ENCODE measurements at regions not wholly inside any gene's neighbourhood (a gene's known extent, or its start where the extent isn't known, plus 50 kb on each side); places are given as distances from the start of the nearest gene placed in this dataset.

DNA sequence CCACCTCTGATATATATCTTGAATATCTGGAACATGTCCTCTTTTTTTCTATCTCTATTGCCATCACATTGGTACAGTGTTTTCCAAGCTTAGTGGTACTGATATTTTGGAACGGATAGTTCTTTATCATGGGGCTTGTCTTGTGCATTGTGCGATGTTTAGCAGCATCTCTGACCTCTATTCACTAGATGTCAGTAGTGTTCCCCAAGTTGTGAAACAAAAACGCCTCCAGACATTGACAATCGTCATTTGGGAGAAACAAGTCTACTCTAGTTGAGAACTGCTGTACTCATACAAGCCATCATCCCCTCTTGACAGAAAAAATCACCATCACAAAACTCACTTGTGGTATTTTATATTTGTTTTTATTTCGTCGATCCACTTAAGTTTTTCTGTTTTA, 79.7 kb upstream of the CHODL start:
- Histone ChIP-seq H4K20me1 (replicated peaks in 1 of 2; ENCODE audit: control insufficient read depth in 1 of 2, insufficient read depth in 2 of 2, low read length in 2 of 2) (no peaks in the 10 kb centered on the region), H3K9ac (replicated peaks in 1 of 4; ENCODE audit: extremely low read depth in 1 of 4, low read depth in 3 of 4, low read length in 3 of 4) (no peak overlapping the region), H3K4me2 (ENCODE audit: insufficient read depth in 1 of 2, low read depth in 2 of 2, low read length in 2 of 2) (no peak overlapping the region), H3K36me3 (ENCODE audit: control insufficient read depth in 2 of 4, insufficient read depth in 4 of 4, low read length in 3 of 4) (no peaks in the 10 kb centered on the region), H3K56ac (replicated peaks; ENCODE audit: insufficient read length, low read depth, low read length) (no peak overlapping the region), H3K4me3 (ENCODE audit: extremely low read depth in 1 of 4, insufficient read depth in 2 of 4, low read depth in 3 of 4, low read length in 4 of 4) (no peak overlapping the region), H2BK20ac (ENCODE audit: low read length) (no peak overlapping the region), H2AK5ac (ENCODE audit: low read depth, low read length) (no peak overlapping the region), H2BK5ac (ENCODE audit: low read depth, low read length) (no peak overlapping the region), H3K27me3 (replicated peaks in 1 of 4; ENCODE audit: control insufficient read depth in 3 of 4, extremely low read depth in 1 of 4, insufficient read depth in 3 of 4, low read length in 3 of 4) (no peaks in the 10 kb centered on the region), H4K8ac (ENCODE audit: extremely low read depth, insufficient read depth, low read length) (no peak overlapping the region), H3K23ac (ENCODE audit: insufficient read length) (no peak overlapping the region), H4K91ac (replicated peaks; ENCODE audit: insufficient read length, low read length) (no peak overlapping the region), H2AFZ (ENCODE audit: low read length) (no peak overlapping the region), H3K27ac (ENCODE audit: low read depth, low read length) (no peak overlapping the region), H3K14ac (ENCODE audit: insufficient read length) (no peak overlapping the region), H2BK12ac (ENCODE audit: low read depth, low read length) (no peak overlapping the region), H3K9me3 (ENCODE audit: insufficient read depth in 2 of 2, low read depth in 1 of 2, low read length in 1 of 2) (no peaks in the 10 kb centered on the region), H2BK15ac (ENCODE audit: low read length) (no peak overlapping the region), H3K79me2 (ENCODE audit: control insufficient read depth in 1 of 2, insufficient read depth in 2 of 2, low read length in 2 of 2) (no peaks in the 10 kb centered on the region), H3K4me1 (replicated peaks in 1 of 4; ENCODE audit: control insufficient read depth in 3 of 4, insufficient read depth in 4 of 4, low read length in 3 of 4) (no peaks in the 10 kb centered on the region), H3K4ac (replicated peaks; ENCODE audit: insufficient read length, low read depth, low read length) (no peak overlapping the region), H3K23me2 (ENCODE audit: low read depth, low read length) (no peaks in the 10 kb centered on the region), H3K18ac (ENCODE audit: extremely low read depth, low read length) (no peak overlapping the region), H2BK120ac (replicated peaks; ENCODE audit: low read depth, low read length) (no peak overlapping the region), H3K79me1 (ENCODE audit: low read depth, low read length) (no peaks in the 10 kb centered on the region), H4K5ac (ENCODE audit: insufficient read length, low read depth, low read length) (no peak overlapping the region)
- FAIRE-seq (peak; percentile 76), DNase-seq (ENCODE audit: low read depth in 1 of 2, low spot score in 2 of 2) (no peak)
- TF ChIP-seq RAD21 (IDR thresholded peaks at IDR 0.05 in 1 of 2, conservative IDR thresholded peaks at IDR 0.05 in 1 of 2; ENCODE audit: low read depth in 2 of 2, low read length in 2 of 2) (peak; percentile 37 to 48), TAF7 (optimal IDR thresholded peaks at IDR 0.05; ENCODE audit: borderline replicate concordance, low read depth, low read length) (no peak), FOSL1 (IDR thresholded peaks at IDR 0.05; ENCODE audit: insufficient read depth, low read depth, low read length) (no peak), RNF2 (IDR thresholded peaks at IDR 0.05; ENCODE audit: borderline replicate concordance, low read depth, low read length, missing control alignments, poor library complexity, severe bottlenecking) (no peak)
- TF ChIP-seq, protein P1, sequence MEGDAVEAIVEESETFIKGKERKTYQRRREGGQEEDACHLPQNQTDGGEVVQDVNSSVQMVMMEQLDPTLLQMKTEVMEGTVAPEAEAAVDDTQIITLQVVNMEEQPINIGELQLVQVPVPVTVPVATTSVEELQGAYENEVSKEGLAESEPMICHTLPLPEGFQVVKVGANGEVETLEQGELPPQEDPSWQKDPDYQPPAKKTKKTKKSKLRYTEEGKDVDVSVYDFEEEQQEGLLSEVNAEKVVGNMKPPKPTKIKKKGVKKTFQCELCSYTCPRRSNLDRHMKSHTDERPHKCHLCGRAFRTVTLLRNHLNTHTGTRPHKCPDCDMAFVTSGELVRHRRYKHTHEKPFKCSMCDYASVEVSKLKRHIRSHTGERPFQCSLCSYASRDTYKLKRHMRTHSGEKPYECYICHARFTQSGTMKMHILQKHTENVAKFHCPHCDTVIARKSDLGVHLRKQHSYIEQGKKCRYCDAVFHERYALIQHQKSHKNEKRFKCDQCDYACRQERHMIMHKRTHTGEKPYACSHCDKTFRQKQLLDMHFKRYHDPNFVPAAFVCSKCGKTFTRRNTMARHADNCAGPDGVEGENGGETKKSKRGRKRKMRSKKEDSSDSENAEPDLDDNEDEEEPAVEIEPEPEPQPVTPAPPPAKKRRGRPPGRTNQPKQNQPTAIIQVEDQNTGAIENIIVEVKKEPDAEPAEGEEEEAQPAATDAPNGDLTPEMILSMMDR (IDR thresholded peaks at IDR 0.05; ENCODE audit: control extremely low read depth in 1 of 3, insufficient read depth in 1 of 3, low read depth in 1 of 3, low read length in 3 of 3): peak in 2 of 3 experiments; percentile 16 to 18; a peak in 2 of 4 replicates
- WGBS, 2 experiments (ENCODE audit: extremely low coverage in 1 of 2, insufficient coverage in 1 of 2, insufficient read length in 1 of 2, insufficient replicate concordance in 2 of 2, low coverage in 1 of 2, low lambda C conversion rate in 2 of 2, missing lambda C conversion rate in 1 of 2): 85% methylated on average over 6 of the region's 6 CpGs; no CpG with 5 or more reads in 1 of the 2 experiments
- ChIA-PET CTCF (ENCODE audit: partially characterized antibody) (interaction anchor here (0.5 to 1.7 kb wide), 11 partner anchors 10 to 886 kb away, joined by 3 to 9 read pairs (median 4); no protein-coding TSS in a partner anchor), POLR2A (ENCODE audit: partially characterized antibody) (no interaction called here)
